ENCODE measurements at regions not wholly inside any gene's neighbourhood (a gene's known extent, or its start where the extent isn't known, plus 50 kb on each side); places are given as distances from the start of the nearest gene placed in this dataset.

- Histone ChIP-seq H4K5ac (ENCODE audit: insufficient read length, low read depth, low read length) (no peak overlapping the region), H2AFZ (ENCODE audit: low read length) (no peak overlapping the region), H3K27me3 (ENCODE audit: insufficient read depth, low read length) (no peaks in the 10 kb centered on the region), H4K8ac (replicated peaks; ENCODE audit: insufficient read length, low read depth, low read length) (no peak overlapping the region), H3K23me2 (ENCODE audit: insufficient read length, low read depth, low read length, poor library complexity, severe bottlenecking) (no peaks in the 10 kb centered on the region), H2BK15ac (ENCODE audit: low read depth, low read length) (no peak overlapping the region), H2AK5ac (ENCODE audit: insufficient read length, low read length) (no peak overlapping the region), H3K9ac (ENCODE audit: extremely low read depth, insufficient read length, low read length) (no peak overlapping the region), H3K56ac (ENCODE audit: insufficient read length, low read depth, low read length) (no peak overlapping the region), H2BK20ac (ENCODE audit: low read depth, low read length, poor library complexity, severe bottlenecking) (no peak overlapping the region), H3K79me1 (ENCODE audit: insufficient read depth, low read depth, low read length, poor library complexity, severe bottlenecking) (no peaks in the 10 kb centered on the region), H3K18ac (ENCODE audit: insufficient read length, low read depth, low read length) (no peak overlapping the region), H4K91ac (ENCODE audit: insufficient read length, low read depth, low read length) (no peak overlapping the region), H3K79me2 (ENCODE audit: insufficient read depth, low read length) (no peaks in the 10 kb centered on the region), H3K4me2 (ENCODE audit: insufficient read depth, insufficient read length, low read length) (no peak overlapping the region), H2BK120ac (ENCODE audit: low read depth, low read length, poor library complexity, severe bottlenecking) (no peak overlapping the region), H3K27ac (ENCODE audit: insufficient read length, low read depth, low read length) (no peak overlapping the region), H3K9me3 (ENCODE audit: control insufficient read depth, low read depth, low read length) (peaks cover 13% of the 10 kb centered on the region), H4K20me1 (ENCODE audit: control insufficient read depth, insufficient read depth, insufficient read length) (no peaks in the 10 kb centered on the region), H3K4ac (ENCODE audit: low read depth, low read length) (no peak overlapping the region), H3K23ac (ENCODE audit: insufficient read length, low read depth, low read length) (no peak overlapping the region), H3K4me1 (ENCODE audit: insufficient read depth, low read length) (no peaks in the 10 kb centered on the region), H3K14ac (ENCODE audit: insufficient read depth, low read length) (no peak overlapping the region), H2BK12ac (ENCODE audit: insufficient read length, low read depth, low read length) (no peak overlapping the region), H3T11ph (ENCODE audit: low read length) (no peak overlapping the region), H2BK5ac (ENCODE audit: insufficient read length, low read length) (no peak overlapping the region)
- no peak for DNase-seq
- no peaks in the 10 kb centered on the region; the same call in 1 of the 2 replicates for H3K27me3 Mint-ChIP-seq (ENCODE audit: low read depth)
- WGBS (ENCODE audit: extremely low coverage, insufficient read length, low lambda C conversion rate): no CpG with 5 or more reads among the region's 1 CpG
- H3K4me1 Mint-ChIP-seq: peaks cover 5 to 7% of the 10 kb centered on the region in 2 experiments; a peak in 2 of 4 replicates
- TF ChIP-seq CTCF (conservative IDR thresholded peaks at IDR 0.05): no peak
- H3K4me3 Mint-ChIP-seq: no peak overlapping the region
- peaks cover 26 to 34% (median 30%) of the 10 kb centered on the region in 3 experiments for H3K36me3 Mint-ChIP-seq (ENCODE audit: insufficient read depth in 1 of 3, low read depth in 3 of 3)
- peaks cover 33 to 34% of the 10 kb centered on the region in 2 experiments for H3K9me3 Mint-ChIP-seq
- H3K27ac Mint-ChIP-seq: no peak overlapping the region
Measured at GRCh38 chr9:75365196-75365595, 276.9 kb downstream of the OSTF1 start.

Data from H9 (cell line).